IPS DF 6.9 (cell line): ENCODE measurements at regions not wholly inside any gene's neighbourhood (a gene's known extent, or its start where the extent isn't known, plus 50 kb on each side); places are given as distances from the start of the nearest gene placed in this dataset.

Source experiments
- DNase-seq: peaks from one replicate; pipeline ENCODE4 v3.0.0-alpha.2; 2013; ENCODE audit warnings: low read depth, low spot score
- H3K27ac ChIP-seq: one replicate; pipeline ENCODE4 v1.5.1; 2013; ENCODE audit warnings: low read length, control low read depth
- H3K27me3 ChIP-seq: 2 replicates; pipeline ENCODE4 v1.6.1; 2013; ENCODE audit warnings: mild to moderate bottlenecking, low read length; ENCODE audit not compliant: control insufficient read depth, insufficient read depth
- H3K36me3 ChIP-seq: 2 replicates; pipeline ENCODE4 v1.6.1; 2013; ENCODE audit warnings: low read length; ENCODE audit not compliant: control insufficient read depth, insufficient read depth
- H3K4me1 ChIP-seq: 2 replicates; pipeline ENCODE4 v1.6.1; 2013; ENCODE audit warnings: low read length; ENCODE audit not compliant: control insufficient read depth, insufficient read depth
- H3K4me3 ChIP-seq: 2 replicates; pipeline ENCODE4 v1.5.1; 2013; ENCODE audit warnings: mild to moderate bottlenecking, low read length
- H3K9me3 ChIP-seq: 2 replicates; pipeline ENCODE4 v1.6.1; 2013; ENCODE audit warnings: low read length, inconsistent platforms; ENCODE audit not compliant: control insufficient read depth, insufficient read depth
- WGBS: extraction: QIAGEN DNeasy Blood & Tissue Kit; methylation state at CpG from one replicate; pipeline ENCODE4 v1.1.7; 2013; ENCODE audit warnings: mixed read lengths, missing lambda C conversion rate; ENCODE audit not compliant: insufficient read length, insufficient coverage; 5-methylcytosine and 5-hydroxymethylcytosine counted together

- H3K27me3 ChIP-seq, result no peaks in the 10 kb centered on the region
- H3K9me3 ChIP-seq, result no peaks in the 10 kb centered on the region
- no peak overlapping the region for H3K4me3 ChIP-seq
- WGBS, result no CpG with 5 or more reads among the region's 2 CpGs
- no peaks in the 10 kb centered on the region for H3K36me3 ChIP-seq
- H3K27ac ChIP-seq, result no peak overlapping the region
- no peaks in the 10 kb centered on the region for H3K4me1 ChIP-seq
- no peak for DNase-seq
Observed at GRCh38 chr17:13943909-13944308, 125.4 kb upstream of the COX10 start.

DNA sequence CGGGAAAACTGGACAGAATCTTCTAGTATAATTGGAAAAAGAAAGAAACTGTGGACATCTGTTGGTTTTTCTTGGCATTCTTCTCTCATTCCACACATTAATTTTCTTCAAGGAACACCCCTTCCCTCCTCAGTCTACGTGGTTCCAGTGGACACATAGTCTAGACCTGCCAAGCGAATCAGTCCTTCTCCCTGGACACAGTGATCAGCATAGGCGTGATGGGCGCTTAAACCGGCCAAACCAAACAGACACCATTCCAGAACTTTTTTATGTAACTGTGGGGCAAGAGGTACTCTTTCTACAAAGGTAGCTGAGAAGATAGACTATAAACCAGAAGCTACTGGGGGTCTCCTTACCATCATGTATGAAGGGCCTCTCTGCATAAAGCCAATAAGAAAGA is 121.8 kb upstream of the COX10 start:
- Histone ChIP-seq H3K27ac (no peak overlapping the region), H3K27me3 (no peaks in the 10 kb centered on the region), H3K9me3 (no peaks in the 10 kb centered on the region), H3K36me3 (no peaks in the 10 kb centered on the region), H3K4me3 (no peak overlapping the region), H3K4me1 (no peaks in the 10 kb centered on the region)
- WGBS, result no CpG with 5 or more reads among the region's 6 CpGs
- DNase-seq, result no peak

DNA sequence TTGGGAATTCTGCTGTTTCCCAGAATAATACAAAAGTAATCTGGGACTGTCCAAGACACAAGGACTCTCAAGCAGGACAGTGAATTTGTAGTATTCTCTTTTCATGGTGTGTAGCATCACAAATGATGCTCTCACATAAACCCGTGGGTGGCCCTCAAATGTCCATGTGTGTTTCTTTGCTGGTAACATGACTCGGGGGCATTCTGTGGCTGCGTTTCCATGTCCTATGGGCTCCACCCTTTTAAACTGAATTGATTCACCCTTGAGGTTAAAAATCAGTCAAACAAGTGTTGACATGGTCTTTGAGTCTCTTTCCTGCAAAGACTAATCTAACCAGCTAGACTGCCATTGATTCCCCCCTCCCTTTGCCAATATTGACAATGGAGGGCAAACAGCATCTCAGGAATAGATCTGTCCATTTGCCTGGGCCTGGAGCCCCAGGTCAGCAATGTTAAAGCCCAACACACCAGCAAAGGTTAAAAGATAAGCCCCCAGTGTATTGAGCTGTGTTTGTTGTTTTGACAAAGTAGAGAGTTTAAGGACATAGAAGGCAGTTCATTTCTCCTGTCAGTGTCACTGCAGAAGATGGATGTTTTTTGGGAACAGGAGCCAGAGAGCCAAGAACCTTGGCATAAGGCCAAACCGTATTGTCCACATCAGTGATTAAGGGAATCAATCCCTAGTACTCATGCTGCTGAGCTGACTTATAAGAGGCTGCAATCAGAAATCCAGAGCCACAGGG is 117.1 kb upstream of the COX10 start:
- no CpG with 5 or more reads among the region's 4 CpGs for WGBS
- DNase-seq, result no peak
- Histone ChIP-seq H3K9me3 (no peaks in the 10 kb centered on the region), H3K27ac (no peak overlapping the region), H3K36me3 (no peaks in the 10 kb centered on the region), H3K4me3 (no peak overlapping the region), H3K4me1 (no peaks in the 10 kb centered on the region), H3K27me3 (no peaks in the 10 kb centered on the region)

- Histone ChIP-seq H3K4me1 (no peaks in the 10 kb centered on the region), H3K9me3 (no peaks in the 10 kb centered on the region)
Observed at GRCh38 chr17:13953841-13954240, 115.5 kb upstream of the COX10 start.

DNA sequence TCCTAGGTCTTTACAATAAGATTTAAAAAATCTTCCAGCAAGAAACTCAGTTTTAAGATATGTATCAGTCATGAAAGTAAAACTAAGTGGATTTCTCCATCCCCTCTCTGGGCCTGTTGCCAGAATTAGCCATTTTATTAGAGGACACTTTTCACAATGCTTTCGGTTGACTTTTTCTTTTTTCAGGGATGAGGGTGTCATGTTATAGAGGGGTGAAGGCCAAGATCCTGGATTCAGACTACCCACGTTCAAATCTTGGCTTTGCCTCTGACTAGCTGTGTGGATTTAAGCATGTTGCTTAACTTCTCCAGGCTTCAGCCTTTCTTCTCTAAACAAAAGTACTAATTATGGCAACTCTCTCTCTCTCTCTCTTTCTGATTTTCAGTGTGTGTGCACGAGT is 111.7 kb upstream of the COX10 start:
- no peaks in the 10 kb centered on the region for H3K36me3 ChIP-seq
- no peaks in the 10 kb centered on the region for H3K27me3 ChIP-seq
- no peak overlapping the region for H3K27ac ChIP-seq
- H3K4me1 ChIP-seq, result no peaks in the 10 kb centered on the region
- H3K4me3 ChIP-seq, result no peak overlapping the region
- no CpG with 5 or more reads among the region's 3 CpGs for WGBS
- H3K9me3 ChIP-seq, result no peaks in the 10 kb centered on the region
- no peak for DNase-seq

More at GRCh38 chr17:13953841-13954240, 115.5 kb upstream of the COX10 start:
- Histone ChIP-seq H3K36me3 (no peaks in the 10 kb centered on the region), H3K4me3 (no peak overlapping the region), H3K27ac (no peak overlapping the region), H3K27me3 (no peaks in the 10 kb centered on the region)
- no CpG with 5 or more reads among the region's 1 CpG for WGBS
- no peak for DNase-seq

DNA sequence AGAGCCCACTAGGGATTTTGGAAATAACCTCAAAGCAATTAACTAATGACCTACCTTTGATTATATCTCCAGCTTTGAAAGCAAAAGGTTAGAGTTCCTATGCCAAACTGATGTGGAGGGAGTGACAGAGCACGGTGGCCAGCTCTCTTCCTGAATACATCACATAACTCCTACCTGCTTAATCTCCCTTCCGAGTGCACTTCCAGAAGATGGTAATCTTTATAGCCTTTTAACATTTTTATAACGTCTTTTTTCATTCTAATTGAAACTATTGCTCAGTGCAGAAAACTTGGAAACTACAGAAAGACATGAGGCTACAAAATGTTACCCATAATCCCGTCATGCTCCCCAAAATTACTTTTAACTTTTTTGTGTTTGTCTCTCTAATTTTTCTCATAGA is 110.5 kb upstream of the COX10 start:
- DNase-seq, result no peak
- no peaks in the 10 kb centered on the region for H3K9me3 ChIP-seq
- H3K36me3 ChIP-seq, result no peaks in the 10 kb centered on the region
- H3K27ac ChIP-seq, result no peak overlapping the region
- no peaks in the 10 kb centered on the region for H3K4me1 ChIP-seq
- no peaks in the 10 kb centered on the region for H3K27me3 ChIP-seq
- no peak overlapping the region for H3K4me3 ChIP-seq
- no CpG with 5 or more reads among the region's 4 CpGs for WGBS

DNA sequence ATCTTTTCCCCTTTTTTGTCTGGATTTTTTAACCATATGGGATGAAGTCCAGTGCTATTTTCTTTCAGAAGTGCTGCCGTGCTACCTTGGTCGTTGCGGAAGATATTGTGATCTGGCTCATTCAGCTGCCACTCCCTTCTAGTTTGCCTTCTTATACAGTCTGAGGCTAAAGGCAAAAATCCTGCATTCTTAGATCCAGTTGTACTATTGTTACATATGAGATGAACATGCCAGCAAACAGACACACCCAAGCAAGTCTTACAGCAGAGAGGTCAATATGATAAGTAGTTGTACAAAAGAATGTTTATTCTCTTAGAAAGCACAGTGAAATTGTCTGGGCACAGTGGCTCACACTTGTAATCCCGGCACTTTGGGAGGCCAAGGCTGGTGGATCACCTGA is 108.0 kb upstream of the COX10 start:
- Histone ChIP-seq H3K4me1 (no peaks in the 10 kb centered on the region), H3K27me3 (no peaks in the 10 kb centered on the region), H3K4me3 (no peak overlapping the region), H3K9me3 (no peaks in the 10 kb centered on the region), H3K27ac (no peak overlapping the region), H3K36me3 (no peaks in the 10 kb centered on the region)
- no CpG with 5 or more reads among the region's 4 CpGs for WGBS
- no peak for DNase-seq

- Histone ChIP-seq H3K9me3 (no peaks in the 10 kb centered on the region), H3K4me3 (no peak overlapping the region), H3K27me3 (no peaks in the 10 kb centered on the region), H3K27ac (no peak overlapping the region), H3K36me3 (no peaks in the 10 kb centered on the region), H3K4me1 (no peaks in the 10 kb centered on the region; the same call in 1 of the 2 replicates)
- no CpG with 5 or more reads among the region's 2 CpGs for WGBS
- no peak for DNase-seq
Observed at GRCh38 chr17:13962716-13963240, 106.5 kb upstream of the COX10 start.

- Histone ChIP-seq H3K4me1 (no peaks in the 10 kb centered on the region; the same call in 1 of the 2 replicates), H3K27me3 (no peaks in the 10 kb centered on the region), H3K36me3 (no peaks in the 10 kb centered on the region), H3K4me3 (no peak overlapping the region), H3K27ac (no peak overlapping the region), H3K9me3 (no peaks in the 10 kb centered on the region)
- WGBS, result 100% methylated on average over 2 of the region's 7 CpGs
- no peak for DNase-seq
Observed at GRCh38 chr17:13967416-13967815, 101.9 kb upstream of the COX10 start.

GRCh38 chr17:13970531-13970930 is 98.8 kb upstream of the COX10 start:
- no peaks in the 10 kb centered on the region; the same call in 1 of the 2 replicates for H3K4me1 ChIP-seq
- no peak overlapping the region for H3K27ac ChIP-seq
- no peak overlapping the region for H3K4me3 ChIP-seq
- no peaks in the 10 kb centered on the region for H3K36me3 ChIP-seq
- DNase-seq, result no peak
- WGBS, result no CpG with 5 or more reads among the region's 5 CpGs
- H3K27me3 ChIP-seq, result no peaks in the 10 kb centered on the region
- no peaks in the 10 kb centered on the region for H3K9me3 ChIP-seq
